ENCODE measurements at regions not wholly inside any gene's neighbourhood (a gene's known extent, or its start where the extent isn't known, plus 50 kb on each side); places are given as distances from the start of the nearest gene placed in this dataset.
"Not testable (repeated sequence)": the region's sequence is repeated elsewhere in the genome, so short reads cannot be mapped to it uniquely, and the experiment has no call there.

DNA sequence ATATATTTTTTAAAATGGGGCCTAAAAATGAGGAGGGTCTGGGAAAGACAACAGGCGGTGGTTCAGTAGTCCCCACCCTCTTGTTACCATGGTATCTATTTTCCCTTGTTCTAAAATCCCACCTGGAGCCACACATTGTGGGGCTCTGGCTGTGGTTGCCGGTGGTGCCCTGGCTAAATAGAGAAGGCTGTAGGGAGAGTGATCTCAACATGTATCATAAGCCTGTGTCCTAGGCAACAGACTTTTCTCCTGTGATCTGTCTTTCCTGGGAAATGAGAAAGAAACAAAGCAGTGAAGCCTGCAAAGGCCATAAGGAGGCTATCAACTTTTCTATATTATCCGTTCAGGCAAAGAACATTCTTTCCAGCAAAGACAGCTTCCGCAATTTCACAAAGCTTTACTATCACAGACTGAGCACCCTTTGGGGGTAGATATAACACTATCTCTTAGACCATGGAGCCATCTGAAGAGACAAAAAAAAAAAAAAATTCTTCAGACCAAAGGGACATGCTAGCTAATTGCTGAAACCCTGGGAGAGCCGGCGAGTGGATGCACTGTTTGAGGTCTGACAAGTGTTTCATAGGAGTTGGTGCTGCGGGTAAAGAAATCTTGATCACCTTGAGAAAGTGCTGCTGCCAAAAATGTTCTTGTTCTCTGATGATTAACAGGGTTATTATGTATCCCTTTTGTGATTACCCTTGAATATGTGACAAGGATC lies 879.2 kb upstream of the DDX18 start:
- FAIRE-seq: no peak

DNA sequence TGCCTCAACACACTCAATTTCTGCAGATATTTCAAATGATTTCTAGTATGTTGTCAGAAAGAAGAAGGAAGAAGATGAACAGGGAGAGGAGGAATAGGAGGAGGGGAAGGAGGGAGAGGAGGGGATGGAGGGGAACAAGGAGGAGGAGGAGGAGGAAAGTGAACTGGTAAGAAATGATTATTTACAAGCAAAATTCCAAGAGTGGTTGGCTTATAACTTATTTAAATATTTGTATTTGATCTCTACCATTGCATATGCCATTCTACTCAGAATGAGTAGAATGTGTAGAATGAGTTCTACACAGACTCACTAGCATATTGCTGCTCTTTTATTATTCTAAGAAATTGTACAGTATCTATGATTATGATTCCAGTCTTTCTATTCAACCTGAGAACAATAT lies 866.2 kb upstream of the DDX18 start:
- FAIRE-seq: no peak

DNA sequence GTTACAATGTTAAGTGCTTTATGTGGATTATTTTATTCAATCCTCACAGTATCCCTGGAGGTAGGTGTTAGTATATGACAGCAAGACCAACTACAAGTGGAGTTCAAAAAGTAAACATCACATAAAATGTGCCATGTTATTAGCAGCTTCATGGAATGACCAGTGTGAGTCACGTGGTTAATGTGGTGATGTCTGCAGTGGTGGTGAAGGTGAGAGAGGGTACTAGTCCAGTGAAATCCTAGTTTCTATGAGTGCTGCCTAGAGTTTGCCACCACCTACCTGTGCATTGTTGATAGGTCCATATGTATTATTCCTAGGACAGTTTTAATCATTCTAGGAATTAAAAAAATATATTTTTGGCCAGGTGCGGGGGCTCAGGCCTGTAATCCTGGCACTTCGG lies 865.2 kb upstream of the DDX18 start:
- FAIRE-seq: no peak

DNA sequence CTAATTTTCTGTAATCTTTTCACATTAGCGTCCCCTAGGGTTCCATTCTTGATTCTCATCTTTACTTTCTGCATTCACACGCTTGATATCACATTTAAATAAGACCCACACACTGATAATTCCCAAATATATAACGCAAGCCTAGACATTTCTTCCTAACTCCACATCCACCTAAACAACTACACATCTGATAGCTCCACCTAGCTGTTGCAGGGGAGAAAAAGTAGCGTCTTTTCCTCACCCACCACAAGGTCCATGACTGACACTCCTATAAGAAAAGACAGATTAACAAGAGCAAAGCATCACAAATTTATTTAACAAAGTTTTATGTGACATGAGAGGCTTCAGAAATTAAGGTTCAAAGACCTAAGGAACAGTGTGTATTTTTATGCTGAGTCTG lies 862.2 kb upstream of the DDX18 start:
- no peak for FAIRE-seq

DNA sequence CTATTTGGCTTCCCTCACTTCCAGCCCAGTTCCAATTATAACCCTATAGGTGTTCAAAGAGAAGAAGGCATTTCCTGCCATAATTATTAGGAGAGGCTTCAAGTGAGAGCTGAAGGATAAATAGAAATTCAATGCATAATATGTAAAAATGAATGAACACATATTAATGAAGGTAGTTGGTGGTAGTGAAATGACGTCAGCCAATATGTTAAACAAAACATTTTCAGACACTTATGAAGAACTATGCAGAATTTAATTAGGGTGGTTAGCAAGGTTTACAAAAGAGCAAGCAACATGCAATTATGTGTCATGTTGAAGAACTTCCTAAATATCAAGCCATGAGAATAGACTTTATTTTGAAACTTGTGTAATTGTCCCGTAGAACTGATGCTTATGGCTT lies 858.8 kb upstream of the DDX18 start:
- no peak for FAIRE-seq

DNA sequence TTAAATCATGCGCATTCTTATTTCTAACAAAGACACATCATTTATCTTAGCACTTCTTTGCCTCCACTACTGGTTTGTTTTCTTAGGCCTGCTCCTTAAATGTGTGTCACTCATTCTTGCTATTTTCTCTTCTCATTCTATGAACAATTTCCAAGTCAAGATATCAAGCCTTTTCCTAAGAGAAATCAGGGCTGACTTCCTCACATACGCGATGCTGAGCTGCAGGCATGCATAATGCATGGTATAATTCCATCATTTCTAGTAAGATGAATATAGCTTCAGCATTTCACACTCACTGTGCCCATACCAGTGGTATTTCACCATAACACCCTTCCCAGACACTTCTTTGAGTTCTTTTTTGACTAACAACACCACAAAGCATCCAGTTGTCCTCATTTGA lies 838.9 kb upstream of the DDX18 start:
- no peak for FAIRE-seq

DNA sequence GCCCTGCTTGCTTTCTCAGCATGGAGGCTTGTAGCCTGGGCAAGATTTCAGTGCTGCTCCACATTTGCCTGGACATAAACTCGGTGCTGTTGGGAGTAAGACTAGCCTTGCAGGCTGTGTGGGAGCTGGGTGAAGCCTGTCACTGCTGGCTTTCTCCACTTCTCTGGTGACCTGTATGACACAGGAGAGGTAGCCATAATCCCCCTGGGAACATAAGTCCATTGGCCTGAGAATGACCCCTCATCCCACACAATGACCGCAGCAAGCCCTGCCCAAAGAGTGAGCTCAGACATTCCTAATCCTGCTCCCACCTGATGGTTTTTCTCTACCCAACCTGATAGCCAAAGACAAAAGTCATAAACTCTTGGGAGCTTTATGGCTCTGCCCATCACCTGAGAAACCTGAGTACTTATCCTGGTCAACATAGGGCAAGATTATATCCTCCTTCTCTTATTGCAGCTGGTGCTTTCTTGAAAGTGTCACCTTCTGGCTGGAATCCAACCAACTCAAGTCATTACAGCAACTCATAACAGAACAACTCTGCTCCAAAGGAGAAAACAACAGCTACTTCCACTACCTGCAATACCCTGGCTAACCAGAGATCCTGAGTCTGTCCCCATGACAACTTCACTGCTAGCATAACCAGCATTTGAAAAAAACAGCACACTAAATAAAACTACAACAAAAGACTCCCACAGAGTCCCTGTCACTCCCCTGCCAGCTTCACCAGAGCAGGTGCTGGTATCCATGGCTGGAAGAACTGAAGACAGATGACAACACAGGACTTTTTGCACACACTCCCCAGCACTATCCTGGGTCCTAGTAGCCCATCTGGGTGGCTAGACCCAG lies 834.4 kb upstream of the DDX18 start:
- no peak for FAIRE-seq

DNA sequence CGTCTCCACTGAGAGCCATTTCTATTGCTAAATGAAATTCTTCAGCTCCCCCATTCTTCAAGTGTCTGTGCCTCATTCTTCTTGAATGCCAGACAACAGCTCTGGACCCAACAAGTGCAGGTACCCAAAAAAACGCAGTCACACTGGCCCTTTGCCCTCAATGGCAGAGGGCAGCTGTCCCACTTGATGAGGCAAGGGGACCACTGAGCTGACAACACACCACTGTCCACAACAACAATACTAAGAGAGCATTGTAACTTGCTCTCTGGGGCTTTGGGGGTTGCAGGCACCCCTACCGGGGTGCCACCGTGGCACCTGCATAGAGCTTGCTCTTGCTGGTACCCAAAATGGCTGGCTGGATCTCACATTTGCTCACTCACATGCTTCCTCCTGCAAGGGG lies 827.0 kb upstream of the DDX18 start:
- FAIRE-seq: no peak

DNA sequence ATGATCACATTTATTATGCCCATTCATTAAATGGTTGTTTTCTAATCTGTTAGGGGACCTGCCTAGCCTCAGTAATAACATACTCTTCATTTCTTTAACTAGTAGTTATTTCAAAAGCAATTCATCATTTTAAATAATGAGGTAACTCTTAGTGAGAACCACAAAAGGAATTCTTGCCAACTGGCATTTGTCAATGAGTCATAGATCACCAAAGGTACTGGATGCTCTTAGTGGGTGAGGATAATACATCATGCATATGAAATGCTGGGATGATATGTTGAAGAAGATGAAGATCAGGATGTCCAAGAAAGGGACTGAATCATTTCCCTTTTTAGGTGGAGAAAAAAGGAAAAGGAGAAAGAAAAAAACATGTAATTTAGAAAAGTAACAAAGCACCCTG lies 826.2 kb upstream of the DDX18 start:
- FAIRE-seq: no peak

DNA sequence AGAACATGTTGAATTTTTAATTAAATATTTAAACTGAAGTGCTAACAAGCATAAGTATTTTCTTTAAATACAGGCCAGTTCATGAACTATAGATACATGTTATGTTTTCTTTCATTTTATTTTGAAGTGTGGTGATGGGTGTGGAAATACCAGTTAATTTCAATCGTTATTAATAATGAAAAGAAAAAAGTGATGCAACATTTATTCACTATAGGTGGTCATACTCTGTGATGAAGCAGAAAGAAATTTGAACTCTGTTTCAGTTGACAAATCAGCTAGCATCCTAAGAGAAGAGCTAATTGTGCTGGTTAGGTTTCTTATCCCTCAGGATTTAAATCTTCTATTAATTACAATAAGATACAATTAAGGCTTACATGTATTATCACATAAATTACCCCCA lies 795.1 kb upstream of the DDX18 start:
- no peak for FAIRE-seq

DNA sequence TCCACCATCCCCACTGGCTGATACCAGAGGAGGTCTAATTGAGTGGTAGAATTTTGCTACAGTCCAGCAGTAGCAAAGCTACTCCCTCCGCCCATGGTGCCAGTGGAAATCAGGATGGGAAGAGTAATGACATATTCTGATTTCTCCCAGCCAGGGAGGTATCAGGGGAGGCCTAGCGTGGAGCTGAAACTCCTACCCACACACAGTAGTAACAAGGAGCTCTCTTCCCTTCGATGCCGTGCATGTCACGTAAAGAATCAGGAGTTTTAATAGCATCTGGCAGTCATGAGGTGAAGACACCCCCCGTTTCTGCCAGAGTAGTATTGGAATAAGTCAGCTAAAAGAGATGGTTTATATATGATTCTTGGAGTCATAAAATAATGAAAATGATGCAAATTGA lies 786.8 kb upstream of the DDX18 start:
- no peak for FAIRE-seq

DNA sequence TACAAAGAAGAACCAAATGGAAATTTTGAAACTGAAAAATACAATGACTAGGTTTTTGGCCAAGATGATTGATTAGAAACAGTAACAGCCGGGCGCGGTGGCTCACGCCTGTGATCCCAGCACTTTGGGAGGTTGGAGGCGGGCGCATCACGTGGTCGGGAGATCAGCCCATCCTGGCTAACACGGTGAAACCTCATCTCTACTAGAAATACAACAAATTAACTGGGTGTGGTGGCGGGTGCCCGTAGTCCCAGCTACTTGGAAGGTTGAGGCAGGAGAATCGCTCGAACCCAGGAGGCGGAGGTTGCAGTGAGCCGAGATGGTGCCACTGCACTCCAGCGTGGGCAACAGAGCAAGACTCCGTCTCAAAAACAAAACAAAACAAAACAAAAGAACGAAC lies 785.8 kb upstream of the DDX18 start:
- not testable (repeated sequence) for FAIRE-seq

DNA sequence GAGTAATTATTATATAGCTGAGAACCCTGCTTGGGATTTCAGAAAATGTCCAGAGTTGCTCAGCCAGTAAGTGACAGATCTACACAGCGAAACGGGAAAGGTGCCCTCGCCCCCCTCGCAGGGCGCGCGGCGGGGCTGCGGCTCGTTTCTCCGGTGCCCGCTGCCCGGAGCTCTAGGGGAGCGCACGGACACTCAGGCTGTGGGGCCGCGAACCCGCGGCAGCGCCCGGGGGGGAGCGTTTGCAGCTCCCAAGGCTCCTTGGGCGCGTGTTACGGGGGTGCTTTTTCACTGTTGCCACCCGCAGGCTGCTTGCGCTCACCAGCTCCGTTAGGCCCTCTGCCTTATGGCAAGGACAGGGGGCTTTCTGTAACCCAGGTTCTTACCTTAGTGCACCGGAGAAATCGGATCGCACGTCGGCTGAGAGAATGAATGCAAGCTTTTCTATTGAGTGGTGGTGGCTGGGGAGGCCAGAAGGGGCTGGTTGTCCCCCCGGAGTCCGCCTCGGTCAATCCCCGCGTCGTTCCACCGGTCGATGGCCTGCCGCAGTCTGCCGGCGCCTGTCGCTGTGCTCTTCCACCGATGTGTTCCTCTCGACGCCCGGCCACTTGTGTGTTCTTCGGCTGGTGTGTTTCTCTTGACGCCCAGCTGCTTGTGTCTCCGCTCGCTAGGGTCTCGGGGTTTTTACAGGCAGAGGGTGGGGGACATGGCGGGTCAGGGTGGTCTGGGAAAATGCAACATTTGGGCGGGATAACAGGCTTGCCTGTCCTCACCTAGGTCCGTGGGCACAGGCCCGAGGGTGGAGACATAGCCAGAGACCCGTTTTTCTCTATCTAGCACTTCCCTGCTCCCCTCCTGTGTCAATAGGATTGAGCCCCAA lies 758.8 kb upstream of the DDX18 start:
- no peak for FAIRE-seq

DNA sequence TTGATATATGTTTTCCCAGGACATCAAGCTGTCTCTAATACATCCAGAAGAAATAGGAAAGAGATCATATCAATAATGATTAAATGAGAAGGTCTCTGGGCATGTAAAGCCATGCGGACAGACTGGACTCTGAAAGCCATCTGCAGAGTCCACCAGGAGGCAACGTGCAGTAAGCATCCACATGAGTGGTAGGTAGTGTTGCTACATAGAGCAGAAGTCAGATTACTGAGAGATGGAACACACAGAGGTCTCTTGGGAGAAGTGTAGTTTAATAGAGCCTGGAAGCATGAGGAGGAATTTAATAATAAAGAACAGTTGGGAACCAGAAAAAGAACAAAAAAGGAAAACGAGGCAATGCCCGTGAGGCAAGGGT lies 758.1 kb upstream of the DDX18 start:
- FAIRE-seq: no peak

DNA sequence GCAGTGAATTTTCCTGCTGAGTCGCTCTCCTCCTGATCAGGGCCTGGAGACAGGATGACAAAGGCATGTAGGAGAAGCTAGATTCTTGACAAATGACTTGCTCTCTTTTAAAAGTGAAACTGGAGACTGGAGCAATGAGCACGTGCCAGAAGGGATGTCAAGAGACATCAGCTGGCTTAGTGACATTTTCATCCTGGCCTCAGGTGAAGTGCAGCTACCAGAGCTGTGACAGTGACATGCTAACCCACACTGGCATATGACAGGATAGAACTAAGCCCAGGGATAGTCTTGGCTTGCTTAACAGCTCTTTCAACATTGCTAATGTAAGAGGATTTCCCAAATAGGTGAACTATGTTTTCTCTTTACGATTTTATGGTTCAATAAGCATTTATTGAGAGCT lies 757.5 kb upstream of the DDX18 start:
- no peak for FAIRE-seq

DNA sequence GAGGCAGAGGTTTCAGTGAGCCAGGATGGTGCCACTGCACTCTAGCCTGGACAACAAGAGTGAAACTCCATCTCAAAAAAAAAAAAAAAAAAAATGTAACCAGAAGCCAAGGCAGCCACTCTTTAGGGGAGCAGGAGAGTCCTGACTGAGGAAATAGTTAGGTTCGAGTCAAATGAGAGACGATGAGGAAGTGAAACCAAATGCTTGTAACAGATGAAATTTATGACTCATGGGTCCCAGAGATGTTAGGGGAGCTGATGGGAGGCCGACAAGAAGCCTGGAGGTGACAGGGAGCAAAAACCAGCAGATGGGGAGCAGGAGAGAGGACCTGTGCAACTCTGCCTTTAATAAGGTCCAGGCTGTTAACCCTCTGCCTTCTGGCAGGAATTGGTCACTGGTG lies 756.1 kb upstream of the DDX18 start:
- no peak for FAIRE-seq

DNA sequence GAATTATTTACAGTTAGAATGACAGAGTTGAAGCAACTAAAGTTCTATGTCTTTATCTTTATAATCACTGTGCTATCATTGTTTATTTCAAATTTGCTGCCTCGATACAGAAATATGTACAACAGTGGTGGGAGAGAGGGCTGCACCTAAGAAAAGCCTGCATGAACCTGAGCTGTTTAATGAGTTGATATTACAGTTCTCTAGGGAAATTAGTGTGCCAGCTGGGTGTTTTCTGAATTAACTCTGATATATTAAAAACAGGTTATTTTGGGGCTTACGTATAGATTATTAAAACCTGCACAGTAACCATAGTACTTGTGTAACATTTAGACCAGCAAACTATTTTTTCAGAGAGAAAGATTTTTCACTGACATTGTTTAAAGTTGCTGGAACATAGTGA lies 750.5 kb upstream of the DDX18 start:
- peak; percentile 8 for FAIRE-seq

DNA sequence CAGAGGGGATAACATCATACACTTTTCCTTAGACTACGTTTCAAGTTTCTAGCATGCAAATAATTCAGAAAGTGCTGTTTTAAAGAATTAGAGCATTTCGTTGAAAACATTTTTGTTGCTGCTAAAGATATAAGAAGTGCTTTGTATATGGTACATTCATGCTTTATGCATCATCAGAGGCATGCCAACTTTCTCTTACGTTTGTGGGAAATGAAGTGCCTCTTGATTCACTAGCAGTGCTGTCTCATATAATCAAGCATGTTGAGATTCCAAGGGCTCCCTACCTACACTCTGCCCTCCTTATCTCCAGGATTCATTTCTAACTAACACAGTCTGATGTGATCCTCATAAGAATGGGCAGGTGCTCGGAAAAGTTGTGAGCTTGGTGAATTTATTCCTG lies 748.6 kb upstream of the DDX18 start:
- no peak for FAIRE-seq

DNA sequence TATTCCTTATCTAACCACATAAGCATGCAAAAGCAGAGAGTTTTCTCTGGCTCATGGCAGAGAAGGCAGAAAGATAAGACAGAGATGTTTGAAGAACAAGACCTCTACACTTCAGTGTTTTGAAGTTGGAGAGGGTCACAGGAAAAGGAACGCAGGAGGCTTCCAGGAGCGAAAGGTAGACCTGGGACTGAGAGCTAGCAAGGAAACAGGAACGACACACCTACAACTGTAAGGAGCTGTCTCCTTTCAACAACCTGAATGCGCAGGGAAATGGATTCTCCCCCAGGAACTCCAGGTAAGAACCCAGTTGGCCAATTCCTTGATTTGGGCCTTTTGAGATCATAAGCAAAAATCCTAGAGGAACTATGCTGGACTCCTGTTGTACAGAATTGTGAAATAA lies 746.6 kb upstream of the DDX18 start:
- FAIRE-seq: no peak

DNA sequence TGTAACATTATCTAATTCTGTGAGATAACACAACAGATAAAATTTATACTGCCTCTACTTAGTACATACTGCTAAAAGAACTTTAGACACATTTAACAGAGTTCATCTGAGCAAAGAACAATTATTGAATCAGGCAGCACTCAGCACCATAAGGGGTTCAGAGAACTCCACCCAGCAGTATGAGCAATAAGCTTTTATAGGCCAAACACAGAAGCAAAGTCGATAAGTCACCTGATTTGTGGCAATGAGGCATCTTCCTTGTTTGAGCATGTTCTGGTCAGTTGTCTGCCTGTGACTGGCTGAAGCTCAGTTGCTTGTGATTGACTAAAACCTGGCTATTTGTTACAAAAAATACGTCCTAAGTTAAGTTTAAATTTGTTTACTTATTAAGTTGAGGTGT lies 746.1 kb upstream of the DDX18 start:
- FAIRE-seq: no peak

DNA sequence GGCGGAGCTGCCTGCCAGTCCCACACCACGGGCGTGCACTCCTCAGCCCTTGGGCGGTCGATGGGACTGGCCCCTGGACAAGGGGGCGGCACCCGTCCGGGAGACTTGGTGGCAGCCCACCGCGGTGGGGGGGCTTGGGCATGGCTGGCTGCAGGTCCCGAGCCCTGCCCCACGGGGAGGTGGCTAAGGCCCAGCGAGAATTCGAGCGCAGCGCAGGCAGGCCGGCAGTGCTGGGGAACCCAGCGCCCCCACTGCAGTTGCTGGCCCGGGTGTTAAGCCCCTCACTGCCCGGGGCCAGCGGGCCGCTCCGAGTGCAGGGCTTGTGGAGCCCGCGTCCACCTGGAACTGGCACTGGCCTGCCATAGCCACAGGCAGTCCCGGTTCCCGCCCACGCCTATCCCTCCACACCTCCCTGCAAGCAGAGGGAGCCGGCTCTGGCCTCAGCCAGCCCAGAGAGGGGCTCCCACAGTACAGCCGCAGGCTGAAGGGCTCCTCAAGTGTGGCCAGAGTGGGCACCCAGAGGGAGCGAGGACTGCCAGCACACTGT lies 742.9 kb upstream of the DDX18 start:
- FAIRE-seq: no peak

DNA sequence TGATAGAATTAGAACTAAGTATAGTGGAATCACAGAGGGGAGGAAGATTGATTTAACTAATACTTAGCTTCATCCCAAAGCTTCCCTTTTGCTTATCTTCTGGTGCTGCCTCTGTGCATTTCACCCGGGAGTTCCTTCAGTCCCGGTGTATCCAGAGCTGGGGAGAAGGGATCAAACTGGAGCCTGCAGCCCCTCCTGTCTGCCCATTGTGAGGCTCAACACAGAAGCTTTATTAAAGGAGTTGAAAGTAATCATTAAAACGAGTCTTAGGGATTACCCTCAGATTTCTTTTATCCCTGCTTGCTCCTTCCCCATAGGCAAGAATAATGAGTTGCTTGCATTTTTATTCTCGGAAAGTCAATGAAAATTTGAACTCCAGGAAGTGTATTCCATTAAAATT lies 739.7 kb upstream of the DDX18 start:
- FAIRE-seq: no peak

DNA sequence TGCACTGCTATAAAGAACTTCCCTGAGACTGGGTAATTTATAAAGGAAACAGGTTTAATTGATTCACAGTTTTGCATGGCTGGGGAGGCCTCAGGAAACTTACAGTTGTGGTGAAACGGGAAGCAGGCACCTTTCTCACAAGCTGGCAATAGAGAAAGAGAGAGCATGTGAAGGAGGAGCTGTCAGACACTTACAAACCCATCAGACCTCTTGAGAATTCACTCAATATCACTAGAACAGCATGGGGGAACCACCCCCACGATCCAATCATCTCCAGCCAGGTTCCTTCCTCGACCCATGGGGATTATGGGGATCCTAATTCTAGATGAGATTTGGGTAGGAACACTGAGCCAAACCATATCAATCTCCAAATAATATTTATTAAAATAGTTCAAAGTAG lies 729.2 kb upstream of the DDX18 start:
- no peak for FAIRE-seq

All from endometrium (tissue), 2 donors.